ENCODE measurements at regions not wholly inside any gene's neighbourhood (a gene's known extent, or its start where the extent isn't known, plus 50 kb on each side); places are given as distances from the start of the nearest gene placed in this dataset.

GRCh38 chr5:42951293-42951840 is 88.8 kb downstream of the ANXA2R start:
- ATAC-seq (peak in 3 of 4 donors; percentile 14 to 44 (median 31)), DNase-seq (peak; percentile 39 to 76 (median 58))
- WGBS, 4 donors, result 1 to 2% (median 1%) methylated on average over 41 to 46 of the region's 46 CpGs
- intact Hi-C loops (cut with DNase I), result loop anchor here (1.0 to 10.0 kb wide), 8 partner anchors 40 to 93 kb away; partner anchors contain the start of gene ANXA2R (in 5 of the 10)
- H3K27ac ChIP-seq, result peak overlapping the region; percentile 71 to 96 (median 92)
- peaks cover 9 to 100% (median 65%) of the 10 kb centered on the region in 9 donors for H3K27me3 ChIP-seq
- peaks cover 0 to 43% (median 18%) of the 10 kb centered on the region in 12 donors for H3K4me1 ChIP-seq
- peak overlapping the region; percentile 8 to 64 (median 57) for H3K4me3 ChIP-seq
- H3K36me3 ChIP-seq, result no peaks in the 10 kb centered on the region
- H3K9me3 ChIP-seq, result peaks cover 0 to 29% (median 11%) of the 10 kb centered on the region in 12 donors
- TF ChIP-seq POLR2A (IDR thresholded peaks at IDR 0.05) (no peak), CTCF (IDR thresholded peaks at IDR 0.05) (no peak)

- Histone ChIP-seq H3K27ac (peak overlapping the region; percentile 71 to 96 (median 92)), H3K9me3 (peaks cover 0 to 29% (median 11%) of the 10 kb centered on the region in 12 donors), H3K4me1 (peaks cover 0 to 43% (median 18%) of the 10 kb centered on the region in 12 donors), H3K36me3 (no peaks in the 10 kb centered on the region), H3K27me3 (peaks cover 9 to 100% (median 65%) of the 10 kb centered on the region in 9 donors), H3K4me3 (peak overlapping the region; percentile 8 to 64 (median 57))
- intact Hi-C loops (cut with DNase I), result loop anchor here (1.0 to 10.0 kb wide), 8 partner anchors 41 to 94 kb away; partner anchors contain the start of gene ANXA2R (in 5 of the 10)
- DNase-seq (peak in 4 of 5 donors; percentile 69 to 79 (median 75)), ATAC-seq (peak; percentile 69 to 92 (median 90))
- 2 to 3% (median 2%) methylated on average over 18 to 46 of the region's 46 CpGs for WGBS, 4 donors
- peak in 1 of 12 donors; percentile 7 for TF ChIP-seq CTCF (IDR thresholded peaks at IDR 0.05)
- no peak for TF ChIP-seq POLR2A (IDR thresholded peaks at IDR 0.05)
Measured at GRCh38 chr5:42950456-42951292, 89.4 kb downstream of the ANXA2R start.

- intact Hi-C loops (cut with DNase I), result loop anchor here (2.0 to 10.0 kb wide), 7 partner anchors 42 to 95 kb away; partner anchors contain the start of gene ANXA2R (in 5 of the 10)
- WGBS, 4 donors, result 20 to 27% (median 23%) methylated on average over 7 of the region's 7 CpGs
- TF ChIP-seq POLR2A (IDR thresholded peaks at IDR 0.05), result no peak
- TF ChIP-seq CTCF (IDR thresholded peaks at IDR 0.05), result peak in 1 of 12 donors; percentile 4
Measured at GRCh38 chr5:42950116-42950455, 90.0 kb downstream of the ANXA2R start.

More at GRCh38 chr5:42950116-42950455, 90.0 kb downstream of the ANXA2R start:
- Histone ChIP-seq H3K4me1 (peaks cover 0 to 44% (median 18%) of the 10 kb centered on the region in 12 donors), H3K27me3 (peaks cover 9 to 100% (median 65%) of the 10 kb centered on the region in 9 donors), H3K4me3 (peak overlapping the region in 11 of 12 donors; percentile 42 to 64 (median 58)), H3K36me3 (no peaks in the 10 kb centered on the region), H3K9me3 (peaks cover 0 to 25% (median 11%) of the 10 kb centered on the region in 12 donors), H3K27ac (peak overlapping the region; percentile 71 to 96 (median 92))
- no peak for ATAC-seq
- DNase-seq, result no peak
